ENCODE measurements at regions not wholly inside any gene's neighbourhood (a gene's known extent, or its start where the extent isn't known, plus 50 kb on each side); places are given as distances from the start of the nearest gene placed in this dataset.
"Not testable (repeated sequence)": the region's sequence is repeated elsewhere in the genome, so short reads cannot be mapped to it uniquely, and the experiment has no call there.

DNA sequence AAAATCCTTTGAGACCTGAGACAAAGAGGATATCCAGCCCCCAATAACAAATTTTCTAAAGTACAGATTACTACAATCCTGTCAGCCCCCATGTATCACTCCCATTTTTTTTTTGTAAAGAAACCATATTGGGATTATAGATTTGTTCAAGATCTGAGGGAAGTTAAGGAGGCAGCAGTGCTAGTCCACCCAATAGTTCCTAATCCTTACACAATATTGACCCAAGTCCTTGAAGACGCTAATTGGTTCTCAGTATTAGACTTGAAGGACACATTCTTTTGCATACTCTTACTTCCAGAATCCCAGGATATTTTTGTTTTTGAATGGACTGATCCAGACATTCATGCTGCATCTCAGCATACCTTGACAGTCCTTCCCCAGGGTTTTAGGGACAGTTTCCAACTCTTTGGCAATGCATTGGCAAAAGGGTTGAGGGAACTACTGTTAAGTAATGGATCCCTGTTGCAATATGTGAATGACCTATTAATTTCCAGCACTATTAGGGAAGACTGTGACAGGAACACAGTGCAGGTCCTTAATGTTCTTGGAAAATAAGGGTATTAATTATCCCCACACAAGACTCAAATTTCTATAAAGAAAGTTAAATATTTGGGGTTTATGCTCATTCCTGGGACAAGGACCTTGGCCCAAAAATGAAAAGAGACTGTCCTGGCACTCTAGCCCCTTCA, 1519.5 kb upstream of the SEL1L start:
- no peak overlapping the region for H3K4me3 ChIP-seq (ENCODE audit: low read length)
- DNase-seq (ENCODE audit: low read depth): no peak
- TF ChIP-seq, protein P1, sequence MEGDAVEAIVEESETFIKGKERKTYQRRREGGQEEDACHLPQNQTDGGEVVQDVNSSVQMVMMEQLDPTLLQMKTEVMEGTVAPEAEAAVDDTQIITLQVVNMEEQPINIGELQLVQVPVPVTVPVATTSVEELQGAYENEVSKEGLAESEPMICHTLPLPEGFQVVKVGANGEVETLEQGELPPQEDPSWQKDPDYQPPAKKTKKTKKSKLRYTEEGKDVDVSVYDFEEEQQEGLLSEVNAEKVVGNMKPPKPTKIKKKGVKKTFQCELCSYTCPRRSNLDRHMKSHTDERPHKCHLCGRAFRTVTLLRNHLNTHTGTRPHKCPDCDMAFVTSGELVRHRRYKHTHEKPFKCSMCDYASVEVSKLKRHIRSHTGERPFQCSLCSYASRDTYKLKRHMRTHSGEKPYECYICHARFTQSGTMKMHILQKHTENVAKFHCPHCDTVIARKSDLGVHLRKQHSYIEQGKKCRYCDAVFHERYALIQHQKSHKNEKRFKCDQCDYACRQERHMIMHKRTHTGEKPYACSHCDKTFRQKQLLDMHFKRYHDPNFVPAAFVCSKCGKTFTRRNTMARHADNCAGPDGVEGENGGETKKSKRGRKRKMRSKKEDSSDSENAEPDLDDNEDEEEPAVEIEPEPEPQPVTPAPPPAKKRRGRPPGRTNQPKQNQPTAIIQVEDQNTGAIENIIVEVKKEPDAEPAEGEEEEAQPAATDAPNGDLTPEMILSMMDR (IDR thresholded peaks at IDR 0.05; ENCODE audit: insufficient read depth, low read depth, low read length, missing control alignments): no peak

DNA sequence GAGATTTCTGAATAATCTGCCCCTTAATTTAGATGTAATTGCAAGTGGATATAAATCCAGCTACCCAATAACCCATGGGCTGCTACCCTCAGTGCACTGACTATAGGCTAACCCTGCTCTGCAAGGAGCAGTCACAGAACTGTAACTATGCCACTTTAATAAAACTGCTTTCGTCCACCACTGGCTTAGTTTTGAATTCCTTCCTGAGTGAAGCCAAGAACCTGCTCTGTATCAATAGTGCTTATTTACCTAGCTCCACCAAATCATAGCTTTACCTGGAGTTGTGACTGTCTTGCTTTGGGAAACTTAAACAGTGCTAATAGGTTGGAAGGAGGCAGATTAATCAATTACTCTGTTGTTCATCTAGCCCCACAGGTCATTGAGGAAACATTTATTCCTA, 1524.4 kb upstream of the SEL1L start:
- DNase-seq (ENCODE audit: low read depth): no peak
- no peak overlapping the region for H3K4me3 ChIP-seq (ENCODE audit: low read length)
- TF ChIP-seq, protein P1 (IDR thresholded peaks at IDR 0.05; ENCODE audit: insufficient read depth, low read depth, low read length, missing control alignments): no peak

DNA sequence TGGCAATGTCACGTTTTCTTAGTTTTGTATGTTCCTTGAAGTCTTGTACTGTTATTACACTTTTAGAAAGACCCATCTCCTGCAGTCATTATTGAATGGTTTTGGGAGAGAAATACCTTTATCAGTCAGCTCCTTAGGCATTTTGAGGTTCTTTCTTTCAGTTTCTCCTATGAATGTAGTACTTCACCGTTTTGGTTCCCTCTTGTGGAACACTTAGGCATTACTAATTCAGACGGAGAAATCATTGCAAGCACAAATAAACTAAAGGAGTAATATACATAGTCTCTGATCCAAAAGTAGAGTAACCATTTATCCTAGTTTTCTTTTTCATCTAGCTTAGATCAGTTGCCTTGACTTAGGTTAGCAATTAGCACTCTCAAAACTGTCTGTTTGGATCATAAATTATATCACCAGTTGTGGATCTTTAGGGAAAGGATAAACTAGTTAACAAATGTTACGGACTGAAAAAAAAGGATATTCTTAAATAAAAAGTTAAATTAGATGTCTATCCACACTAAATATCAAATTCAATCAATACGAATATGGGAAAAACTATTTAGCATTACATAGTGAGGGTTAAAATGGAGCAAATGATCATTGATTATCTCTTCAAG, 1538.3 kb upstream of the SEL1L start:
- no peak overlapping the region for H3K4me3 ChIP-seq (ENCODE audit: low read length)
- peak; percentile 55 for DNase-seq (ENCODE audit: low read depth)
- TF ChIP-seq, protein P1 (IDR thresholded peaks at IDR 0.05; ENCODE audit: insufficient read depth, low read depth, low read length, missing control alignments): peak; percentile 63

DNA sequence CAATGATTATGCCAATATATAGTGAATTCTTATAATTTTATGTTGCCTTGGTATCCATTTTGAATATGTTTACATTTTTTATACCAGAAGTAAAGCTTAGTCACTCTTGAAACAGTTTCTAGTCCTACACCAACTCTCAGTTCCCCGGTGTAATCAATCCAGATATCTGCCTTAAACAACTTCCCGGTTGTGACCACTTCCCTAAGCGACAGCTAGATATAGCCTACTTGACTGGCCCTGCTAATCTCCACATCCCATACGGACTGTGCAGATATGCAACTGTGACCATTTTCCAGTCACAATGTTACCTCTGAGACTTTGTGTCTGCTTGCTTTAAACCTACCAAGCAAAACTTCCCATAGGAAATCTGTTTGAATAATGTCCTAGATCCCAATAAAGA, 1551.5 kb upstream of the SEL1L start:
- DNase-seq (ENCODE audit: low read depth): no peak
- no peak overlapping the region for H3K4me3 ChIP-seq (ENCODE audit: low read length)
- TF ChIP-seq, protein P1 (IDR thresholded peaks at IDR 0.05; ENCODE audit: insufficient read depth, low read depth, low read length, missing control alignments): no peak

DNA sequence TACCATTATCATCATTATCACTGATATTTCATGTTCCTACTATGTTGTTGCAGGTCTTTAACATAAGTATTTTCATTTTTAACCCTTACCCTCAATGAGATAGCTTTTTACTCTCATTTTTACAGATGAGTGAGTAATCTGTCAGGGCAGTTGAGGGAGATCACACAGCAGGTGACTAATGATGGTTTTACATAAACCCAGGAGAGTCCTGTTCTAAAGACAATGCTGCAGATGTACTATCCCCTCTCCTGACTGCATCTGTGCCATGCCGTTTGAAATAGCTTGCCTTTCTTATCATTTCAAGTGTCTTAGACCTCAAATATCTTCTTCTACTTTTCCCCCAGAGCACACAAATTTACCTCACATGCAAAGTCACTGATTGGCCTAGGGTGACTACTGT, 1552.1 kb upstream of the SEL1L start:
- H3K4me3 ChIP-seq (ENCODE audit: low read length): no peak overlapping the region
- TF ChIP-seq, protein P1 (IDR thresholded peaks at IDR 0.05; ENCODE audit: insufficient read depth, low read depth, low read length, missing control alignments): no peak
- peak; percentile 2 for DNase-seq (ENCODE audit: low read depth)

DNA sequence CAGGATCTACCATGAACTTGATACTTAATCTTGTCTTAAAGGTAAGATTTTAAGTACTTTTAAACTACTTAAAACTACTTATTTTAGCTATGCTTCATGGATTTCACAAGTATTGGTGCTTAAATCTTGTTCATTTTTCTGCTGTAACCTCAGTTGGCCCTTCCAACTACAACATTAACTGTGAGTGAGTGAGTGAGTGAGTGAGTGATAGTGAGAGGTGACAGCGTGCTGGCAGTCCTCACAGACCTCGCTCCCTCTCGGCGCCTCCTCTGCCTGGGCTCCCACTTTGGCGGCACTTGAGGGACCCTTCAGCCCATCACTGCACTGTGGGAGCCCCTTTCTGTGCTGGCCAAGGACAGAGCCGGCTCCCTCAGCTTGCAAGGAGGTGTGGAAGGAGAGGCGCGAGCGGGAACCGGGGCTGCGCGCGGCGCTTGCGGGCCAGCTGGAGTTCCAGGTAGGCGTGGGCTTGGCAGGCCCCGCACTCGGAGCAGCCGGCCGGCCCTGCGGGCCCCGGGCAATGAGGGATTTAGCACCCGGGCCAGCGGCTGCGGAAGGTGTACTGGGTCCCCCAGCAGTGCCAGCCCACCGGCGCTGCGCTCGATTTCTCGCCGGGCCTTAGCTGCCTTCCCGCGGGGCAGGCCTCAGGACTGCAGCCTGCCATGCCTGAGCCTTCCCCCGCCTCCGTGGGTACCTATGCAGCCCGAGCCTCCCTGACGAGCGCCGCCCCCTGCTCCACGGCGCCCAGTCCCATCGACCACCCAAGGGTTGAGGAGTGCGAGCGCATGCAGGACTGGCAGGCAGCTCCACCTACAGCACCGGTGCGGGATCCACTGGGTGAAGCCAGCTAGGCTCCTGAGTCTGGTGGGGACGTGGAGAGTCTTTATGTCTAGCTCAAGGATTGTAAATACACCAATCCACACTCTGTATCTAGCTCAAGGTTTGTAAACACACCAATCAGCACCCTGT, 1558.6 kb upstream of the SEL1L start:
- not testable (repeated sequence) for DNase-seq (ENCODE audit: low read depth); H3K4me3 ChIP-seq (ENCODE audit: low read length)

DNA sequence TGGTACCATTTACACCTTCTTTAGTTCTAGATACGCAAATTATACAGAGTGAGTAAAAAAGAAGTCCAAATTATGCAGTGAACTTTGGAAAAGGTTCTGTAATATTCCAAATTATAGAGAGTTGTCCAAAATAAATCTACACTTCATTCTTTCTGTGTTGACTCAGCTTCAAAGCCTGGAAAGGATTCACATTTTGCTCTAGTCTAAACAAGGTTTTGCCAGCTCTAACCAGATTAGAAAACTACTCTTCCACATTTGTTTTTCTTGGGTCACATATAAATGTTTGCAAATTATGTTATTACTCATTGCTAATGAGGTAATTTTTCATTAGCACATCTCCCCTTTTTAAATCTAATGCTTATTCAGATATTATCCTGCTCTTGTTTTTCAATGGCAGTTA, 1562.4 kb upstream of the SEL1L start:
- H3K4me3 ChIP-seq (ENCODE audit: low read length): no peak overlapping the region
- TF ChIP-seq, protein P1 (IDR thresholded peaks at IDR 0.05; ENCODE audit: insufficient read depth, low read depth, low read length, missing control alignments): no peak
- no peak for DNase-seq (ENCODE audit: low read depth)
